IPS DF 6.9 (cell line): ENCODE measurements at regions not wholly inside any gene's neighbourhood (a gene's known extent, or its start where the extent isn't known, plus 50 kb on each side); places are given as distances from the start of the nearest gene placed in this dataset.

ENCODE experiments used
- DNase-seq: peaks from one replicate; pipeline ENCODE4 v3.0.0-alpha.2; 2013; ENCODE audit warnings: low read depth, low spot score
- H3K27ac ChIP-seq: one replicate; pipeline ENCODE4 v1.5.1; 2013; ENCODE audit warnings: low read length, control low read depth
- H3K27me3 ChIP-seq: 2 replicates; pipeline ENCODE4 v1.6.1; 2013; ENCODE audit warnings: mild to moderate bottlenecking, low read length; ENCODE audit not compliant: control insufficient read depth, insufficient read depth
- H3K36me3 ChIP-seq: 2 replicates; pipeline ENCODE4 v1.6.1; 2013; ENCODE audit warnings: low read length; ENCODE audit not compliant: control insufficient read depth, insufficient read depth
- H3K4me1 ChIP-seq: 2 replicates; pipeline ENCODE4 v1.6.1; 2013; ENCODE audit warnings: low read length; ENCODE audit not compliant: control insufficient read depth, insufficient read depth
- H3K4me3 ChIP-seq: 2 replicates; pipeline ENCODE4 v1.5.1; 2013; ENCODE audit warnings: mild to moderate bottlenecking, low read length
- H3K9me3 ChIP-seq: 2 replicates; pipeline ENCODE4 v1.6.1; 2013; ENCODE audit warnings: low read length, inconsistent platforms; ENCODE audit not compliant: control insufficient read depth, insufficient read depth
- WGBS: extraction: QIAGEN DNeasy Blood & Tissue Kit; methylation state at CpG from one replicate; pipeline ENCODE4 v1.1.7; 2013; ENCODE audit warnings: mixed read lengths, missing lambda C conversion rate; ENCODE audit not compliant: insufficient read length, insufficient coverage; 5-methylcytosine and 5-hydroxymethylcytosine counted together

DNA sequence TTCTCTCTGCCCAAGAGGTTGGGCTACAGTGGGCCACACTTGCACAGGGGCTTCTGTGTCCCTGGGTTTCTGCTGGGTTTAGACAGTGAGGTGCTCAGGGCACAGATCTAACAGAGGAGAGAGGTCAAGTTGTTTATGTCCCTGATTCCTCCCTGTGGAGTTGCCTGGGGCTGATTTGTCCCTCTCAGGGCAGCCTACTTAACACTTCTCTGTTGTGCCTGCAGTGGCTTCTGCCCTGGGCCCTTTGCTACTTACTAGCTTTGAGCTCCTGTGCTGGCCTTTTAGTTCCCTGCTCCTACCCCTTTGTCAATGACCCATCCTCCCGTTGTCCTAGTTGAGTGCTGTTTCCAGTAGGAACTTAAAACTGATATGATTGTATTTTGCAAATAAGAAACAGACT, 114.0 kb upstream of the RGMA start:
- no CpG with 5 or more reads among the region's 1 CpG for WGBS
- H3K9me3 ChIP-seq, result no peaks in the 10 kb centered on the region

GRCh38 chr15:93202405-93202804, 113.4 kb upstream of the RGMA start:
- H3K4me3 ChIP-seq, result no peak overlapping the region
- DNase-seq, result no peak
- no peaks in the 10 kb centered on the region for H3K9me3 ChIP-seq
- no peak overlapping the region for H3K27ac ChIP-seq
- no peaks in the 10 kb centered on the region for H3K27me3 ChIP-seq
- no peaks in the 10 kb centered on the region for H3K36me3 ChIP-seq
- peaks cover 2% of the 10 kb centered on the region; the same call in 1 of the 2 replicates for H3K4me1 ChIP-seq
- no CpG with 5 or more reads among the region's 3 CpGs for WGBS

More for the DNA sequence above, 114.0 kb upstream of the RGMA start:
- no peak overlapping the region for H3K27ac ChIP-seq
- peaks cover 2% of the 10 kb centered on the region; the same call in 1 of the 2 replicates for H3K4me1 ChIP-seq
- H3K4me3 ChIP-seq, result no peak overlapping the region
- no peaks in the 10 kb centered on the region for H3K27me3 ChIP-seq
- no peak for DNase-seq
- no peaks in the 10 kb centered on the region for H3K36me3 ChIP-seq

DNA sequence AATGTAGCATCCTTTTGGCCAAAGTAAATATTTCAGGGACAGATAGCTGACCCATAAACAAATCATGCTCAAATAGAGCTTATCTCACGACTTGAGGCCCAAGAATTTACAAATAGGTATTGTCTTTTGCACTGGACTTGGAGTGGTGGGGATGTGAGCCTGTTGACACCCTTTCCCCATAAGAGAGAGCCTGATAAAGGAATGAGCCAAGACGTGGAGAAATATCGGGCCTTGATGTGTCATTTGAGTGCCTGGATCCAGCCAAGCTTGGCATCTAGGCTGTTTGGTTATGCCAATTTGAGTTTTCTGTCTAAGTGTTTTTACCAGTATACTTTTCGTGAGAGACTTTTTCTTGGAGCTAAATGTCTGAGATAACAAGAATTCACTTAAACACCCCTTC, 112.9 kb upstream of the RGMA start:
- Histone ChIP-seq H3K27me3 (no peaks in the 10 kb centered on the region), H3K9me3 (no peaks in the 10 kb centered on the region), H3K36me3 (no peaks in the 10 kb centered on the region), H3K4me1 (peaks cover 2% of the 10 kb centered on the region; the same call in 1 of the 2 replicates), H3K27ac (no peak overlapping the region), H3K4me3 (no peak overlapping the region)
- no CpG with 5 or more reads among the region's 4 CpGs for WGBS
- no peak for DNase-seq

DNA sequence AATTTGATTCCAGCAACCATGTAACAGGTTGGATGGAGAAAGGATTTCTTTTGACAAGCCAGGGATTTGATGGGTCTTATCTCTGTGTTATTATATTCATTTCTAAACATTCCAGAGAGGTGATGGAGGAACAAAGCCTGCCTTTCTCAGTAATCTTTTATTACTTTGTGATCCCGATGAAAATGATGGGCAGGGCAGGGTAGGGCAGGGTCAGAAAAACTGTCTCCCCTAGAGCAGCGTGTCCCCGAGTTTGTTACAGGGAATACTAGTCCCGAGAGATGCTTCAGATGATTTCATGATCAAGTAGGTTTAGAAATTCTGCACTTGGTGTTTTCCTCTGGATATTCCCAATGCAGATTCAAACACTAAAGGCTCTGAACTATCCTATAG, 111.8 kb upstream of the RGMA start:
- Histone ChIP-seq H3K36me3 (no peaks in the 10 kb centered on the region), H3K4me3 (no peak overlapping the region), H3K27me3 (no peaks in the 10 kb centered on the region), H3K27ac (no peak overlapping the region), H3K4me1 (peaks cover 2% of the 10 kb centered on the region; the same call in 1 of the 2 replicates), H3K9me3 (no peaks in the 10 kb centered on the region)
- DNase-seq, result no peak
- no CpG with 5 or more reads among the region's 4 CpGs for WGBS

DNA sequence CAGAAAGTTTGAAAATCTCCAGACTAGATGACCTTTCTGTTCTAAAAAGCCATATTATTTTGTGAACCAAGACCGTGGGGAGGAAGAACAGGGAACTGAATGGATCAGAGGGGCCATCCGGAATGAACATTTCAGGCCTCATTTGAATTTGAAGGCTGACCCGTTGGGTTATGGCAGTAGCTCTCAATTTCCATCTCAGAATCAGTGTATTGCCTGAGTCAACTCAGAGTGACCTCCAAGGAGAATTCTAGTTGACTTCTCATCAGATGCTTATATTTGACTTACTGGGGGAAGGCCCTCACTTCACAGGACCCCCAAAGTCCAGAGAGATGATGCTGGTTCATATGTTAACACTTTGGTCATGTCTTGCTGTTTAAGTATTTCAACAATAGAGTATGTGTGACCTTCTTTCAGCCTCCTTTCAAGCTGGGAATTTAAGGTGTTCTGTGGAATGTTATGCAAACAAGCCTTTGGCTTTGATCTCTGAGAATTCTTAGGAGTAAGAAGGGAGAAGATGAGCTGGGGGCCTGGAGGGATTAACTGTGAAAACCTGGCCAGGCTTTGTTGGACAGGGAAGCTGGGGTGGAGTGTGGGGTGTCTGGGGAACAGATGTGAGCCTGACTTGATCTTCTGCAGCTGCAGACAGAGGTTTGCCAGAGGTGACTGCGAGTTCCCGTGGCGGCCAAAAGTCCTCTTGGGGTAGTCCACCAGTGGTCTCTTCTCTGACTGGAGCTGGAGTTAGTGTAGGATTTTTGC, 111.2 kb upstream of the RGMA start:
- no peak for DNase-seq
- WGBS, result no CpG with 5 or more reads among the region's 6 CpGs
- Histone ChIP-seq H3K36me3 (no peaks in the 10 kb centered on the region), H3K27me3 (no peaks in the 10 kb centered on the region), H3K4me3 (no peak overlapping the region), H3K4me1 (peaks cover 2% of the 10 kb centered on the region; the same call in 1 of the 2 replicates), H3K9me3 (no peaks in the 10 kb centered on the region), H3K27ac (no peak overlapping the region)

DNA sequence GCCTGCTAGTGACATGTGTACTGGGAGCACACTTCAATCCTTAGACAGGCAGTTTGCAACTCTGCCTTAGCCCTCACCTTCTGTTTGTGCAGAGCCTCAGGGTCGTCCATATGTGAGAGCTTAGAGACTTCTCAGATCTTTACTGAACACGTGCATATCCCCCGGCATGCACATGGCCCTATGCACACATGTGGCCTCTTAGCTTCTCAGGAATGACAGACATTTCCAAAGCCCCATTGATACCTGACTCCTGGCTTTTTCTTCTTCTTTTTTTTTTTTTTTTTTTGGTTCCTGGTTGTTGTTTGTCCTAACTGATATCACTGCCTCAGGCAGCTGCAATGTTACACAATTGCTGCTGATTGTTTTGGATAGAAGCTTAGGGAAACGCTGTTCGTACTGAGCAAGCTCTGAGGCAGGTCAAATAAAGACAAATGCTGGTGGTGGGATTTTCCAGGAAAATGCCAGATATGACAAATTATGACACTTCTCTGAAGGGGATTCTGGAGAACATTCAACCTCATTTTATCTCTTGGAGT, 107.2 kb upstream of the RGMA start:
- Histone ChIP-seq H3K9me3 (no peaks in the 10 kb centered on the region), H3K4me3 (no peak overlapping the region), H3K4me1 (peaks cover 2% of the 10 kb centered on the region; the same call in 1 of the 2 replicates), H3K36me3 (no peaks in the 10 kb centered on the region), H3K27me3 (no peaks in the 10 kb centered on the region), H3K27ac (no peak overlapping the region)
- DNase-seq, result no peak
- no CpG with 5 or more reads among the region's 5 CpGs for WGBS

- H3K27me3 ChIP-seq, result no peaks in the 10 kb centered on the region; the same call in 1 of the 2 replicates
- no CpG with 5 or more reads among the region's 3 CpGs for WGBS
Measured at GRCh38 chr15:93195109-93195508, 106.1 kb upstream of the RGMA start.

DNA sequence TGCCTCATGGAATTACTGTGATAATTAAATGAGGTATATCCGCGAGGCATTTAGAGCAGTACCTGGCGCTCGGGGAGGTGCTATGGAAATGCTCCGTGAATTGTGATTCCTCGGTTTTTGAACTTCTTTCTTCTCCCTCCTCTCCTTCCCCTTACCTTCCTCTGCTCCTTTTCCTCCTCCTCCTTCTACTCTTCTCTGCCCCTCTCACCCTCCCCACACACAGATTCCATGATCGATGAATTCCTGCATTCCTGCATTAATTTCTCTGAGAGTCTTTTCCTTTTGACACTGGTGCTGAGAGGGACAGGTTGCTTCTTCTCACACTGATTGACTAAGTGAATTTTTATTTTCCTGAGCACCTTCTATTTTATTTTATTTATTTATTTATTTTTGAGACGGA, 101.2 kb upstream of the RGMA start:
- Histone ChIP-seq H3K36me3 (no peaks in the 10 kb centered on the region), H3K4me1 (peaks cover 3% of the 10 kb centered on the region), H3K27me3 (no peaks in the 10 kb centered on the region; the same call in 1 of the 2 replicates), H3K4me3 (no peak overlapping the region), H3K27ac (no peak overlapping the region), H3K9me3 (no peaks in the 10 kb centered on the region)
- no peak for DNase-seq
- no CpG with 5 or more reads among the region's 8 CpGs for WGBS

More at GRCh38 chr15:93195109-93195508, 106.1 kb upstream of the RGMA start:
- Histone ChIP-seq H3K27ac (no peak overlapping the region), H3K4me1 (no peaks in the 10 kb centered on the region), H3K4me3 (no peak overlapping the region), H3K9me3 (no peaks in the 10 kb centered on the region), H3K36me3 (no peaks in the 10 kb centered on the region)
- no peak for DNase-seq

DNA sequence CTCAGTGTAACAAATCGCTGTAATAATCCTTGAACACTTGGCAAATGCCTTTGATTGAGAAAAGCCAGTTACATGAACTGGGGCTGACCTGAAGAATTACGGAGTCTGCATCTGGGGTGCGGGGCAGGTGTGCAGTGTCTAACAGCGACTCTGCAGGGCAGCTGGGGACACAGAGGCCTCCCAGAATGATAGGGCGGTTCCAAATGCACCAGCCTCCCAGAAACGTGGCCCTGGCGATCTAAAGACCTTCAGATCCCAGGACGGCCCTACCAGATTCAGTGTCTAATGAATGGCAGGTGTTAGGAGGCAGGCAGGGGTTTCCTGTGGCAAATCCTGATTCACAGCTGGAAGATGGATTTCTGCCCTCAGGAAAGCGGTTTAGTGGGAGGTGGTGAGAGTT, 100.5 kb upstream of the RGMA start:
- Histone ChIP-seq H3K4me3 (no peak overlapping the region), H3K36me3 (no peaks in the 10 kb centered on the region), H3K4me1 (peaks cover 3% of the 10 kb centered on the region), H3K27ac (no peak overlapping the region), H3K9me3 (no peaks in the 10 kb centered on the region), H3K27me3 (no peaks in the 10 kb centered on the region; the same call in 1 of the 2 replicates)
- no peak for DNase-seq
- no CpG with 5 or more reads among the region's 9 CpGs for WGBS

DNA sequence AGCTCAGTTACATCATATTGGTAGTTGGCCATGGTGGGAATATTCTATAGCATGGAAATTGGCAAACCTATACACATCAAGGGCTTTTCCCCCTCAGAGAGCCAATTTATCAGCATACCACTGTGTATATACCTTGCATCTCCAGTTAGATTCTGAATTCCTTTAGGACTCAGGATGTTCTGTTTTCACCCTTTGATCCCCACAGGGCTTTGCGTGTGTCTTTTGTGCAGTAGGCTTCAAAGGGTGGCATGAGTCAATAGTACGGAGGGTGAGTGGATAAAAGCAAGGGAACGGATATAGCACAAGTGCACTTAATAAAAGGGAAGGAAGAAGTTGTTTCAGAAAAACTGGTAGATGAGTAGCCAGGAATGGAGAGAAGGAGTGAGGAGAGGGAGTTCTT, 99.2 kb upstream of the RGMA start:
- Histone ChIP-seq H3K27me3 (no peaks in the 10 kb centered on the region; the same call in 1 of the 2 replicates), H3K4me3 (no peak overlapping the region), H3K36me3 (no peaks in the 10 kb centered on the region), H3K9me3 (no peaks in the 10 kb centered on the region), H3K4me1 (peaks cover 3% of the 10 kb centered on the region), H3K27ac (no peak overlapping the region)
- no CpG with 5 or more reads among the region's 3 CpGs for WGBS
- no peak for DNase-seq
